Astrocyte of the hippocampus (primary cell): ENCODE measurements at regions not wholly inside any gene's neighbourhood (a gene's known extent, or its start where the extent isn't known, plus 50 kb on each side); places are given as distances from the start of the nearest gene placed in this dataset.
A peak's percentile ranks its signal among the peaks of the same experiment; 100 is the strongest.
"Not testable (repeated sequence)": the region's sequence is repeated elsewhere in the genome, so short reads cannot be mapped to it uniquely, and the experiment has no call there.

Source experiments
- DNase-seq: peaks from one replicate; pipeline ENCODE4 v3.0.0; 2011; ENCODE audit warnings: low read depth, low spot score

GRCh38 chr18:961644-962355 lies 57.1 kb downstream of the ADCYAP1 start:
- DNase-seq = peak; percentile 69

GRCh38 chr18:963276-963675 lies 58.6 kb downstream of the ADCYAP1 start:
- DNase-seq = no peak

- DNase-seq = no peak
Observed at GRCh38 chr18:965921-966758, 61.5 kb downstream of the ADCYAP1 start.

GRCh38 chr18:966759-967576 lies 62.3 kb downstream of the ADCYAP1 start:
- no peak for DNase-seq

GRCh38 chr18:968910-969309 lies 64.2 kb downstream of the ADCYAP1 start:
- DNase-seq = not testable (repeated sequence)

GRCh38 chr18:969311-969710 lies 64.6 kb downstream of the ADCYAP1 start:
- not testable (repeated sequence) for DNase-seq

GRCh38 chr18:974606-975005 lies 69.9 kb downstream of the ADCYAP1 start:
- DNase-seq = not testable (repeated sequence)

GRCh38 chr18:976393-977128 lies 71.9 kb downstream of the ADCYAP1 start:
- DNase-seq = not testable (repeated sequence)

GRCh38 chr18:977327-977726 lies 72.7 kb downstream of the ADCYAP1 start:
- DNase-seq = not testable (repeated sequence)

GRCh38 chr18:977732-978131 lies 73.1 kb downstream of the ADCYAP1 start:
- DNase-seq = not testable (repeated sequence)

- no peak for DNase-seq
Observed at GRCh38 chr18:980586-980985, 75.9 kb downstream of the ADCYAP1 start.

GRCh38 chr18:984004-984403 lies 79.3 kb downstream of the ADCYAP1 start:
- peak; percentile 7 for DNase-seq

- DNase-seq = no peak
Observed at GRCh38 chr18:985212-985661, 80.6 kb downstream of the ADCYAP1 start.

GRCh38 chr18:986051-986450 lies 81.4 kb downstream of the ADCYAP1 start:
- DNase-seq = no peak

- no peak for DNase-seq
Observed at GRCh38 chr18:986552-986951, 81.9 kb downstream of the ADCYAP1 start.

GRCh38 chr18:987325-988186 lies 82.9 kb downstream of the ADCYAP1 start:
- DNase-seq = peak; percentile 74

GRCh38 chr18:989425-989824 lies 84.8 kb downstream of the ADCYAP1 start:
- DNase-seq = no peak

- no peak for DNase-seq
Observed at GRCh38 chr18:990197-990596, 85.5 kb downstream of the ADCYAP1 start.

GRCh38 chr18:991441-991840 lies 86.8 kb downstream of the ADCYAP1 start:
- no peak for DNase-seq

GRCh38 chr18:993560-993959 lies 88.9 kb downstream of the ADCYAP1 start:
- no peak for DNase-seq
